A549 (cell line): ENCODE measurements at regions not wholly inside any gene's neighbourhood (a gene's known extent, or its start where the extent isn't known, plus 50 kb on each side); places are given as distances from the start of the nearest gene placed in this dataset.

Experiments
- CEBPB ChIP-seq, 2 experiments: fragments of >200 bp in 1 of 2; sonication (Bioruptor Twin) in 1 of 2; formaldehyde crosslinking in 1 of 2; IDR thresholded peaks; 2 replicates each; pipeline ENCODE4 v1.6.1; 2012 to 2016
- CHD2 ChIP-seq: fragments of 150-350 bp; IDR thresholded peaks from 2 replicates; pipeline ENCODE4 v1.6.1; 2014; ENCODE audit warnings: low read length; ENCODE audit not compliant: partially characterized antibody
- CTCF ChIP-seq: fragments of >200 bp; sonication (Bioruptor Twin); formaldehyde crosslinking; IDR thresholded peaks from 3 replicates; pipeline ENCODE4 v1.5.1; 2016
- ELK1 ChIP-seq: fragments of 150-350 bp; IDR thresholded peaks from 2 replicates; pipeline ENCODE4 v1.6.1; 2014; ENCODE audit warnings: low read depth, mild to moderate bottlenecking, low read length
- EP300 ChIP-seq, 2 experiments: fragments of >200 bp; sonication (Bioruptor Twin); formaldehyde crosslinking; IDR thresholded peaks; 2 replicates in 1 of 2; 3 replicates in 1 of 2; pipeline ENCODE4 v1.6.1; 2016 to 2017
- ESRRA ChIP-seq: fragments of 150-350 bp; IDR thresholded peaks from 2 replicates; pipeline ENCODE4 v1.6.1; 2014; ENCODE audit warnings: mild to moderate bottlenecking, low read length, borderline replicate concordance
- MAFK ChIP-seq: fragments of 450-650 bp; IDR thresholded peaks from 2 replicates; pipeline ENCODE4 v1.6.1; 2014; ENCODE audit not compliant: partially characterized antibody
- MAX ChIP-seq: IDR thresholded peaks from 2 replicates; pipeline ENCODE4 v1.6.1; 2012
- NFE2L2 ChIP-seq: fragments of 150-350 bp; conservative IDR thresholded peaks from 2 replicates; pipeline ENCODE4 v1.6.1; 2014; ENCODE audit warnings: low read length
- PBX3 ChIP-seq: IDR thresholded peaks from 2 replicates; pipeline ENCODE4 v1.6.1; 2012
- POLR2A ChIP-seq: IDR thresholded peaks from 2 replicates; pipeline ENCODE4 v1.6.1; 2012; ENCODE audit warnings: mild to moderate bottlenecking, low read length
- RARB ChIP-seq: fragments of 250-450 bp; sonication (Bioruptor Pico); IDR thresholded peaks from 2 replicates; pipeline ENCODE4 v1.8.0; 2021; ENCODE audit warnings: mild to moderate bottlenecking, moderate library complexity
- REST ChIP-seq: fragments of 200-600 bp; sonication (generic); IDR thresholded peaks from 2 replicates; pipeline ENCODE4 v1.6.1; 2016; ENCODE audit warnings: antibody characterized with exemption, mild to moderate bottlenecking, moderate library complexity

- TF ChIP-seq ESRRA (no peak), ELK1 (no peak), POLR2A (no peak), MAFK (no peak), NFE2L2 (no peak), REST (no peak), CTCF (no peak), EP300 (IDR thresholded peaks at IDR 0.05) (no peak), CEBPB (IDR thresholded peaks at IDR 0.05) (no peak), CHD2 (no peak), MAX (no peak), PBX3 (no peak), RARB (CRISPR knock-in tag) (no peak)
Observed at GRCh38 chr21:27173053-27173452, 206.2 kb upstream of the ADAMTS5 start.
